ENCODE measurements at regions not wholly inside any gene's neighbourhood (a gene's known extent, or its start where the extent isn't known, plus 50 kb on each side); places are given as distances from the start of the nearest gene placed in this dataset.

GRCh38 chr9:111180811-111181210 is 142.5 kb upstream of the LPAR1 start:
- TF ChIP-seq POLR2A (IDR thresholded peaks at IDR 0.05; ENCODE audit: low read depth, low read length) (no peak), TAF1 (IDR thresholded peaks at IDR 0.05; ENCODE audit: borderline replicate concordance, low read depth, low read length) (no peak), POLR2AphosphoS5 (IDR thresholded peaks at IDR 0.05; ENCODE audit: low read depth, low read length) (no peak)

All from GM12892 (cell line).